HG03280 (cell line): ENCODE measurements at regions not wholly inside any gene's neighbourhood (a gene's known extent, or its start where the extent isn't known, plus 50 kb on each side); places are given as distances from the start of the nearest gene placed in this dataset.

Experiments
- ATAC-seq: cut with Tn5 transposase; IDR thresholded peaks from one replicate; pipeline ENCODE4 v1.9.1; 2021; ENCODE audit warnings: mild to moderate bottlenecking, moderate library complexity; ENCODE audit not compliant: unreplicated experiment

DNA sequence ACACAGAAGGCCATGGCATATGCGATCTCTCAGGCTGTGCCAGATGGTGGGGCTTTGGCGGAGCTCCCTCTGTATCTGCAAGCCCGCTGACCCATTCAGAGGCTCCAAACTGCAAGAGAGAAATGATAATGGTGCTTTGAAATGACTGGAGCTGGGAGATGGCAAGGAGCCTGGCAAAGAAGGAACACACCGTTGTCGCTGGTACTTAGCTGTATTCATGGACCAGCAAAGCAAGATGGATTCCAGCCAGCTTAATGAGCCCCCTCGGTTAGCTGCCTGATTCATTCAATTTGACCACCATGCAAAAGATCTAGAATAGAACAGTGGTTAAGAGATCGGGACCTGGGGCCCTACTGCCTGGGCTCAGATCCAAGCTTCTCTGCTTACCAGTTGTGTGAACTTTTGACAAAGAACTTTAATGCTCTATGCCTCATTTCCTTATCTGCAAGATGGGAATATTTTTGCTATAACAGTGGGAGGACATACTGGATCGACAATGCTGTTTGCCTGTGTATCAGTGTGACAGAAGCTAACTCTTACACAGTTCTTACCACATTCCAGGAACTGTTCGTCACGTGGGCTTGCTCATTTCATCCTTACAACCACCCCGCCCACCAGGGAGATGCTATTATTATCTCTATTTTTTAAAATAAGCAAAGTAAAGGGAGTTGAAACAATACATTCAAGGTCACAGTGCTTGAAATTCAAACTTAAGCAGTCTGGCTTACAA is 317.8 kb upstream of the SULF2 start:
- ATAC-seq: no peak

DNA sequence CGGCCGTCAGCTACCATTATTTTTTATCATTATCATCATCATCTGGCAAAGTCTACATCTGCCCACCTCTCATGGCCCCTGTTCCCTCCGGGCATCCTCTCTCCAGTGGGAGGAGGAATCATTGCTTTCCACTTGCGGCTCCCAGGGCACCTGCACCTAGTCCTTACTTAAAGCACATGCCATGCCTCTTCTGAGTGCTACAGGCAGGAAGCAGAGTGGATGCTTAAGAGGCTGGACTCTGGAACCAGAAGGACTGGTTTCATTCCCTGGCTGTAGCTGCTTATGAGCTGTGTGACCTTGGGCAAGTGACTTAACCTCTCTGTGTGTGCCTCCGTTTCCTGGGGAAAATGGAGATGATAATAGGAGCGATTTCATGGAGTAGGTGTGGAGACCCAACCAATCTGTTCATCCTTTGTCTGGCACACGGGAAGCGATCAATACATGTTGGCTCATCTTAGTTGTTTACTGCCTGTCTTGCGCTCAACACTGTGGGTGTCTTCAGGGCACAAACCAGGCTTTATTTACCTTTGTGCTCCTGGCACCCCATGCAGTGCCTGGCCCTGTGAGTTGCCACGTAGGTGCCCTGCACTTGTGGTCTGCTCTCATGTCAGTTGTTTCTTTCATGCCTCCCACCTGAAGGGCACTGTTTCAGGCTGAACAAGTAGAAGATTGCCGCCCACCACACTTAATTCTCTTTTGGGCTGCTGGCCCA is 317.0 kb upstream of the SULF2 start:
- no peak for ATAC-seq

DNA sequence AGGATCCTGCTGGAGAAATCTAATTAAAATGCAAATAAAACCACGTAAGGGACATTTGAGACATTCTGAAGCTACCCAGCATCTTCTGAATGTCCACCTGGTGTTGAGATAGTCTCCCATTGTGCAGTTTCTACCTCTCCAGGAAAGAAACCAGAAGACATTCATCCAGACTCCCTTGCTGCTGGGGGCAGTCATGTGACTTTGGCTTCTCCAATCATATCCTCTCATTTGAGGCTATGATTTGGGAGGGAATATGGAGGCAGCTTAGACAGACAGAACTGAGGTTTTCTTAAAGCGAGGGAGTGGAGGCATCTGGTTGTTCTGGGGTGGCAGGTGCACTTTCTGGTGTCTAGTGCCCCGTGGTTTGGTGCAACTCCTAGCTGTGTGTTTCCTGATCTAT is 315.2 kb upstream of the SULF2 start:
- ATAC-seq: no peak

DNA sequence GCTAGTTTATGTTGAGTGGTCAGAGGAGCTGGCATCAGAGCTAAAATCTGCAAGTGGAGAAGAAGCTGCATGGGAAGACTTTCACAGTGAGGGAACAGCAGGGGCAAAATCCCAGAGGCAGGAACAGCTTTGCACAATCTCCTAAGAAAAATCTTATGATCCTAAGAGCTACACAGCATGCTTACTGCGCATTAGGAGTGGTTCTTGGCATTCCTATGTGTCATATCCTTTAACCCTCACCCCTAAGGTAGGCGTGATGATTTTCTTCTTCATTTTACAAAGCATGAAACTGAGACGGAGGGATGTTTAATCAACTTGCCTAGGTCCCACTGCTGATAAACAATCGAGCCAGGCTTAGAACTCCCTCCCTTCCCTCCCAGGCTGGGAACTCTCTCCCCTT is 313.6 kb upstream of the SULF2 start:
- ATAC-seq: no peak

DNA sequence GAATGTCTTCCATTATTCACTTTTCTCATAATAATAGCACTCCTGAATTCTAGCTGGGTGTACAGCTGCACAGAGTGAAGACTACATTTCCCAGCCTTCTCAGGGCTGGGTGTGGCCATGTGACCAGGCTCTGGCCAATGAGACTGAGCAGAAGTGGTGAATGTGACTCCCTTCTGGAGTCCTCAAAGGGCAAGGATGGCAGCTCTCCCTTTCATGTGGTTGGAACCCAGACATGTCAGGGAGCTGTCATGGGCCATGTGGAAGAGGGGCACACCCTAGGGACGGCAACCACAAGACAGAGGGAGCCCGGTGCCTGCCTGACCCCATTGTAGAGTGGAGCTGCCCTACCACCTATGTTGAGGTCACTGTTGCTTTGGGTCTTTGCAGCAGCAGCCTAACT is 312.8 kb upstream of the SULF2 start:
- no peak for ATAC-seq

DNA sequence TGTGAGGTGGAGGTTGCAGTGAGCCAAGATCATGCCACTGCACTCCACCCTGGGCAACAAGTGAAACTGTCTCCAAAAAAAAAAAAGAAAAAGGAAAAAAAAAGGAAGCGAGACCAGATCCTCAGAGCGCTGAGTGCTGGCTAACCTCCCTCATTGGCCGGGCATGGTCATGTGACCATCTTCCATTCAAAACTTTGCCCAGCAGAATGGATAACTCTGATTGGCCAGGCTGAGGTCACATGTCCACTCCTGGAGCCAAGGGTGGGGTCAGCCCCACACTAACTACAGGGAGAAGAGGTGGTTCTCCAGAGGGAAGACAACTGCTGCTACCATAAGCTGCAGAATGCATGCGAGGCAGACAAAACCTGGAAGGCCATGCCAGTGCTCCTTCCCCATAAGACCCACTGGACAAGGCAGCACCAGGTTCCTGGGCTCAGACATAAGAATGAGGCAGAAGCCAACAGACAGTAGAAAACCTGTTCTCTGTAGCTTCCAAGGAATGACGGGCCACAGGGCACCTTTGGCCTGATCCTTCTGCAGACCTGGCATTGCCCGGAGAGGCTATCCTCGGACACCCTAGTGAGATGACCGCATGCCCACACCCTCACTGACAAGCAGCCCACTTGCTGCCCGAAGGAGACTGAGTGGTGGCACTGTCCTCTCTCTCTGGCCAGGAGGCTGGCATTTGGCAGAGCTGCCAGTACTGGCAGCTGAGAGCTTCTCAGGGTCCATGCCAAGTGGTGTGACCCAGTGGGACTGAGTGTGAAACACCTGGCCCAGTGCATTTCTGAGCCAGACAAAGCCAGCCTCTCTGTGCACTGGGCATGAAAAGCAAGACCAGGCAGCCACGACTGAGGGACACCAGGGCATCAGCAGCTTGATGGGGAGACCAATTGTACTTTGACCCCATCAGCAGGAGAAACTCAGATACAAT is 311.9 kb upstream of the SULF2 start:
- no peak for ATAC-seq

DNA sequence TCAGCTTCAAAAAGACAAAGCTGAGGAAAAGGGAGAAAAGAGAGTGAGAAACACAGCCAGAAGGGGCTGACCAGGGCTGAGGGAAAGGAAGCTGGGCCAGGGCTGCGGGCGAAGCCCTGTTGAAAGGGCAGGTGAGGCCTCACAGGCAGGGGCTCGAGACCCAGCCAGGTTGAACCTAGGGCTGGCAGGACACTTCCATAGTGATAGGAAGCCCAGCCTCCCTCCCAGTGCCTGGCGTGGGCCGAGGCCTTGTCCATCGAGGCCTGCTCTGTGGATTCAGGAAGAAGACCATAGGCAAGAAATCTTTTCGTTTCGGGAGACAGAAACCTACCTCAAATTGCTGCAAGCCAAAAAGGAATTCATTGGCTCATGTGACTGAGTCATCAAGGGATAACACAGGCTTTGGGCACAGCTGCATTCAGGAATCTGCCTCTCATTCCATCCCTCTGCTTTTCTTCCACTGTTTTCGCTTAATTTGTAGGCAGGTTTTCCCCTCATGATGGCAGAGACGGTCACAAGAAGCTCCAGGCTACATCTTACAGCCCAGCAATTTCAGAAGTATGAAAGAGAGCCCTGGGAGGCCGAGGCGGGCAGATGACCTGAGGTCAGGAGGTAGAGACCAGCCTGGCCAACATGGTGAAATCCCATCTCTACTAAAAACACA is 311.1 kb upstream of the SULF2 start:
- no peak for ATAC-seq

DNA sequence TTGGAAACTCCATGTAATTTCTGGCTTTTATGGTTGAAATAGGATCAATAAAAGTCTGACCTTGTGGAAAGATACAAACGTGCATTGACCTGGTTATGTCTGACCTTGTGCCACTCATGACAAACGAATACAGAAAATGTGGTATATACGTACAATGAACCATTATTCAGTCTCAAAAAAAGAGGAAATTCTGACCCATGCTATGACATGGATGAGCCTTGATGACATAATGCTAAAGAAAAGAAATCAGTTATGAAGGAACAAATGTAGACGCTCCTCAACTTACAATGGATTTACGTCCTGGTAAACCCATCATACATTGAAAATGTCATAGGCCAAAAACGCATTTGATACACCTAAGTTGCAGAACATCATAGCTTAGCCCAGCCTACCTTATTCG is 309.7 kb upstream of the SULF2 start:
- no peak for ATAC-seq

DNA sequence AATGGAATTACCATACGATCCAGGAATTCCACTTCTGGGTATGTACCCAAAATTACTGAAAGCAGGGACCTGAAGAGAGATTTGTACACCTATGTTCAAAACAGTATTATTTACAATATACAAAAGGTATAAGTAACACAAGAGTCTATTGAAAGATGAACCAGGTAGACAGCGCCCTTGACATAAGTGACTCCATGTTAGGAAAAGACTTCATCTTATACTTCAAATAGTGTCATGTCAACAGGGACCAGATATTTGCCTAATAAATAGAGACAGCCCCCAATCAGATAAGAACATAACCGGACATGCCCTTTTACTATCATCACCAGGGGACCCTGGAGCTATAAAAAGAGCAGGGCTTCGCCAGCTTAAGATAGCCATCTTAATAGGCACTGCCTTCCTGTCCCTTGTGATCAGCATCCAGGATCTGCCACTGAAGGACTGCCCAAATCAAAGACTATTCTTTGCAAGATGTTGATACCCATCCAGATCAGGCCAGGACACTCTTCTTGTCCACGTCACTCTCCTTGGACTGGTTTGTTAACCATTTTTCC is 309.0 kb upstream of the SULF2 start:
- no peak for ATAC-seq

DNA sequence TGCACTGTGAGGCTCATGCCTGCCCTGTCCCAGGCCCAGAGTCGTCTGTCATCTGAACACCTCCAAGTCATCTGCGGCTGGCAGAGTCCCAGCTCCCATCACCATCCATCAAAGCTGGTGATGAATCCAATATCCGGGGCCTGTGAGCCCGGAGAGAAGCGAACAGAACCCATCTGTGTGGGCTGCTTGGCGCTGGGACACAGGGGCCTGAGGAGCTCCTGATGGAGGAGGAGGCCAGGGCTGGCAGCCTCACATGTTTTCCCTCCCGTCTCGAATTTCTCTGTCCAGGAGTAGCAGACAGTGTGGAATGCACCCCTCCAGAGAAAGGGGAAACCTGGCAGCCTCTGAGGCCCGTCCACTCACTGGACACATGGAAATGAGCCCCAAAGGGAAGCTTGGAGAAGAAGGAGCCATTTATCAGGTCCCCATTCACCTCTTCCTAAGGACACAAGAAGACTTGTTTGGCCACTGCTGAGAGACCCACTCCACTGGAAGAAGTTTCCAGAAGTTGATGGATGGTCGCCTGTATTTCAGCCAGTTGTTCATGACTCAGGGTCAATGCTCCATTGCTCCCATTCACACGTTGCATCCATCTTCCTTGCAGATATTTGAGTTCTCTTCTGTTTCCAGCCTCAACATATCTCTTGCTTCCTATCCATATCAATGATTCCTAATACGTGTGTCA is 307.5 kb upstream of the SULF2 start:
- ATAC-seq: no peak

DNA sequence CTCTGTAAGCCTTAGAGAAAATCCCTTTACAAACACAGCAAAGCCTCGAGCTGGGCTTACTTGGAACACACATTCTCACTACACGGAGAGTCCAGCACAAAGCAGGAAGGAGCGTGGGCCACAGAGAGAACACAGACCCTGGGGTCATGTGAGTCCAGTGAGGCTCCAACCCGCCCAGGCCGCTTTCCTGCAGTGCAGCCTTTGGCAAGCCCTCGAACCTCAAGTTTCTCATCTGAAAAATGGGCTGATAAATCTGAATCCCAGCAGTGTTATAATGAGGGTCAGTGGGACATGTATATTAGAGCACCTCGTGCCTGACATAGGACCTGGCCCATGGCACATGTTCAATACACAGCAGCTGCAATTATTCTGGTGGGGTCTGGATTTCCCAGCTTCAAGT is 305.5 kb upstream of the SULF2 start:
- no peak for ATAC-seq

DNA sequence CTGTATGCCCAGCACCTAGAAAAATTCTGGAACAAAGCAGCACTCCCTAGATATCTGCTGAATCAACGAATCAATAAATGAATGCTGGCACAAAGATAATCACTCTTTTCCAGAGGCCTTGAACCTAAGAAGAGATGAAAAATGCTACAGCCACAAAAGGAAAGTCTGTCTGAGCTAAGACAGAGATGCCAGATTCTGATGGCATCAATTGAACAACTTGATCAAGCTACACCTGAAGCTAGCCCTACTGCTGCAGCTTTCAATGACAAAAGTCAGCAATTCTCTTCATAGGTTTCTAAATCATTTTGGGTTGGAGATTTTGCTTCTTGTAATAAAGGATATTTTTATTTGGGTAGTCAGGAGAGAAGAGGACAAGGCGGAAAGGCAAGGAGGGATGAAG is 305.0 kb upstream of the SULF2 start:
- ATAC-seq: no peak

DNA sequence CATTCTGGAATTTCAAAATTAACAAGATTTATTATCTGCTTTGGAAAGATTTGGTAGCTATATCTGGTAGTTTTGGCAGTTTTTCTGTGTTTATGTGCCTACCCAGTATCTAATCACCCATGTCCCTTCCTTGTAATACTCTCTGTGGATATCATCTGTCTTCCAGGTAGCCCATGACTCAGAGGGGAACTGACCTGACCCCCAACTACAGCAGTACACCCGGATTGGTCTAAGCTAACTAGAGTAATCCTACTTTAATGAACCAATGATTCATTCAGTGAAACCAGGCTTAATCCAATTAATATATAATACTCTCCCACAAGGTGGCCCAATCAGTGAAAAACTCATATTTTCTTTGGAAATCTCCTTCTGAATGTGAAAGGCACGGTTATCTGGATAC is 295.3 kb upstream of the SULF2 start:
- ATAC-seq: no peak

DNA sequence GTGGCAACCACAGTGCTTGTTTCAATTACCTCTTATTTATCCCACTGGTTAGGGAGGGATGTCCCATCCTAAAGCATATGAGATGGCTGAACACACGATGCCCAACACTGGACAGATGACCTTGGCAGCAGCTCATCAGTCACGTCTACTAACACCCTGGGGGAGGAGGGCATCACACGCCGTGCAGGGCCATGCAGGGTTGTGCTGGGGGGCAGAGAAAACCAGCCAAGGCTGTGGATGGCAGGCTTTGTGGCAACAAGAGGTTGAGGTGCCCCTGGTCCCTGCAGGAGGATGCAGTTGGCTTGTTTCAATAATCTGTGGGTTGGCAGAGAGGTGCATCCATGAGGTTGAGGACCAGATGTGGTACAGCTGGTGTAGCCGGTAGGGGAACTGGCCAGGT is 293.7 kb upstream of the SULF2 start:
- no peak for ATAC-seq

DNA sequence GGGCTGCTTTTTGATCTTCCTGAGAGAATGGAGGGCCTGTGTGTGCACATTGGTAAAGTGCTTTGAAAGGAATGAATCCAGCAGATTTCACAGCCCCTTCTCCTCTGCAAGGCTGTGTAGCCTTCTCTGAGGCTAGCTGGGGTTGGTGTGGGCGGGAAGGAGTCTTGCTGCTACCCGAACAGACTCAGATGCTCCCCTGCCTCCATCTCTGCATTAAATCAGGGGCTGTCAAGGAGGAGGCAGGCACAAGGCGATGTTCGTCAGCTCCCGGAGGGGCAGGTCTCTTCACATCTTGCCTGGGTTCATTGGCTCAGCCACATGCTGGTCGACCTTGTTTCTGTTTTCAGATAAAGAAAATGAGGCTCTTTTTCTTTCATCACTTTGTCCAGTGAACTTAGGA is 291.5 kb upstream of the SULF2 start:
- ATAC-seq: no peak

DNA sequence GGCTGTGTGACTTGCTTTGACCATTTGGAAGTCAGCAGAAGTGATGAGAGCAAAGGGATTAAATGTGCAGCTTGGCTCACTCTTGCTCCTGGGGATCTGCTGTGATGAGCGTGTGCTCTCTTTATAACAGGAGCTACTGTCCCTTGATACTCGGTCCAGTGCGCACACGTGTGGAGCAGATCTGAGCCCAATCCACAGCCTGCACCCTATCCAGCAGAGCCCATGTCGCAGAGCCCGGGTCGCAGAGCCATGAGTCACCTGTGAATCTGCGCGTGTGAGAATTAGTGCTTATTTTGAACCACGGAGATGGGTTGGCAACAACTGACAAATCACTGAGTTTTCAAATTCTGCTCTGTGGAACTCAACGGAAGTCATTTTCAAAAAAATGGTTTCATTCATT is 291.0 kb upstream of the SULF2 start:
- no peak for ATAC-seq

DNA sequence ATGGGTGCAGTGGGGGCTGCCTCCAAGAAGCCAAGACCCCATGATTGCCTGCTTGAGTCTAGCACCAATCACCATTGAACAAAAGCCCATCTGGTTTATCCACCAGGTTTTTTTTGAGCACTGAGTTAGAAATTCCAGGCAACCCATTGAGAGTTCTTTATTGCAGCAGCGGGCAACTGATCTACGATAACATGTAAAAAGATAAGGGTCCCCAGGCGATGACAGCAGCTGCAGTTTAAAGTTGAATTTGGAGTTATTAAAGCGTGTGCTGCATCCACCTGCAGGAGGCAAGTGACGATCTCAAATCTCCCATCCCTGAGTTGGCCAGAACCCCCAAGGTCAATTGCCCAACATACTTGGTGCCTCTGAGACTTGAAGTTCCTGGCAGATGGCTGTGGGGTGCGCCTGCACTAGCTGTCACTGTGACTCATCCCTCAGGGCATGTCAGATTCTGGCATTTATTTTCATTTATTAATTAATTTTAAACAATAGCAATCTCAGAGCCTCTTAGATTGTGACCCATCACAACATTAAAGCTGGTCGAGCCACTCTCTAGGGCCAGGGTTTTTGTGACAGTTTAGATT is 290.4 kb upstream of the SULF2 start:
- no peak for ATAC-seq

DNA sequence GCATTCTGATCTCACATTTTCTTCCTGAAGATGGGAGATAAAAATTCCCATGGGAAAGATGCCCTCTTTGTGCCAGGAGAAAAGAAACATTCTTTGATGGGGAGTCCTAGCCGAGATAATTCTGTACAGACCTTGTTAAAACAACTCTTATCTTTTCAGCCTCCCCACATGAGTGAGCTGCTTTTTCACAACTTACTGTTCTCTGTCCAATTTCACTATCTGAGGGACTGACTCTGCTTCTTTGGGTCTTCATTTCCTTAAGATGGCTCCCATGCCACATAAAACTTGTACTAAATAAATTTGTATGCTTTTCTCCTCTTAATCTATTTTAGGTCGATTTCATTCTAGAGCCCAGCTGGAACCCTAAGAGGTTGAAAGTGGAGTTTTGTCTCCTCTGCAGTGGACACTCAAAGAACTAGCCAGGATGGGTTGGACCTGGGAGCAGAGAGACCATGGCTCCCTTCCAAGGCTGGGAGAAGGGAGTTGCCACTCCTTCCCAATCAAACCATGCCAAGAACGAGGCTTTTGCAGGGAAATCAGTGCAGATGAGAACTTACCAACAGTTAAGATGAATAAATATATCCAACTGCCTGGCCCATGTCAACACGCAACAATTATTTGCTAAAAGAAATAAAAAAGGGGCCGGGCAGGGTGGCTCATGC is 285.8 kb upstream of the SULF2 start:
- no peak for ATAC-seq

DNA sequence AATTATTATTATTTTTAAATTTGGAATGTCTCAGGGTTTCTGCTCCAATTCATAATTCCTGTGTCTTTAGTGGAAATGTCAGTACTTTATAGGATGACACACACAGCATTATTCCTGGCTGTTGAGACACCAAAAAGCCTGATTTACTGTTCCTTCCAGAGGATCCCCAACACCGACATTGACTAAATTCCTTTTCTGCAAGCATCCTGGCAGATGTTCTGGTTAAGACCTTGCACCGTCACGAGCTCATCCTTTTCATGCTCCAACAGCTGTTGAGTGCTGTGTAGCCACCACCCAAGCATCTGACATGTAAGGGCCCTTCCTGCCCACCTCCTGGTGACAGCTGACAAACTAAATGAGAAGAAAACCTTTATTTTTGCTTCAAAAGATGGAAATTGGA is 284.3 kb upstream of the SULF2 start:
- ATAC-seq: no peak
